PFSK-1 (cell line): ENCODE measurements at regions not wholly inside any gene's neighbourhood (a gene's known extent, or its start where the extent isn't known, plus 50 kb on each side); places are given as distances from the start of the nearest gene placed in this dataset.

Source experiments
- FOXP2 ChIP-seq: optimal IDR thresholded peaks from 2 replicates; pipeline ENCODE3; 2011; ENCODE audit warnings: borderline replicate concordance, control low read depth, inconsistent platforms; ENCODE audit not compliant: insufficient read depth; ENCODE audit errors: extremely low read length, extremely low read depth
- POLR2AphosphoS5 ChIP-seq: IDR thresholded peaks from 2 replicates; pipeline ENCODE4 v1.6.1; 2012; ENCODE audit warnings: low read depth, mild to moderate bottlenecking, control low read depth, low read length, moderate library complexity
- REST ChIP-seq, 2 experiments: IDR thresholded peaks; 2 replicates each; pipeline versions ENCODE4 v1.6.1 to v1.8.0; 2011 to 2012; ENCODE audit warnings: low read depth in 2 of 2, low read length in 2 of 2, control low read depth in 1 of 2, inconsistent platforms in 1 of 2, mild to moderate bottlenecking in 1 of 2, moderate library complexity in 1 of 2; ENCODE audit not compliant: insufficient read depth in 1 of 2
- SIN3A ChIP-seq: IDR thresholded peaks from 2 replicates; pipeline ENCODE4 v1.6.1; 2012; ENCODE audit warnings: mild to moderate bottlenecking, low read length, moderate library complexity, borderline replicate concordance; ENCODE audit not compliant: insufficient read depth
- TAF1 ChIP-seq: IDR thresholded peaks from 2 replicates; pipeline ENCODE4 v1.6.1; 2012; ENCODE audit warnings: low read length, control low read depth, borderline replicate concordance; ENCODE audit not compliant: insufficient read depth

DNA sequence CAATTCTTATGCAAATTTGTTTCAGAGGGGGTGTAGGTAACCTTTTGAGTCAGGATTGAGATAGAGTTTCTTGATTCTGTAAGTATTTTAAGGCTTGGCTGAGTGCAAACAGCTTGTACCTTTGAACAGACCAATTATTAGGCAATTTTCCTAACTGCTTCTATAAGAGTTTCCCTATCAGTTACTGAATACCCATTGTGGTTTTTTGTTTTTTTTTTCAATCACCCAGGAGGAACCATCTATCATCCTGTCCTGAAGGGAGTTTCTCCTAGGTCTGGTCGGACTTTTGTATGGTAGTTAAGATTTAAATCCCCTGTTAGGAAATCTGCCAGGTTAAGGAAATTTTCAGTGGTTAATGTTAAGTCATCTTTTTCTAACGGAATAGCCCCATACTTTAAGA, 319.4 kb upstream of the SLC39A10 start:
- TF ChIP-seq SIN3A (no peak), TAF1 (no peak), POLR2AphosphoS5 (no peak), FOXP2 (no peak), REST (IDR thresholded peaks at IDR 0.05; ENCODE audit: insufficient read depth in 1 of 2, low read depth in 2 of 2, low read length in 2 of 2) (no peak)

DNA sequence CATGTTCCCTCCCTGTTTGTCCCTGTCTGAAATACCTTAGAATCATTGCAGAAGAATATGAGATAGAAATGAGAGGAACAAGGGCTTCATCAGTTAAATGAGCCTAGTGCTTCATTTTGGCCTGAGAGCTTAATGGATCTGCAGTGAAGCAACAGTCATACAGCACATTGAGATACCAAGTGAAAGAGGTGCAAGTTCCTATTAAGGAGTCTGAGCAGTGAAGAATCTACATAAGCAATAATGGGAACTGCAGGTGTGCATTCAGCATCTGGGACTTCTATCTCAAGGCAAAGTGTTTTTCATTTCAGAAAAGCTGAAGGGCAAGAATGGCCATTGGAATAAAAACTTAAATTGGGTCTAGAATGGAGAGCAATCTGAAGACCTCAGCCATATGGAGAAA, 323.2 kb upstream of the SLC39A10 start:
- TF ChIP-seq SIN3A (no peak), FOXP2 (no peak), POLR2AphosphoS5 (no peak), TAF1 (no peak), REST (IDR thresholded peaks at IDR 0.05; ENCODE audit: insufficient read depth in 1 of 2, low read depth in 2 of 2, low read length in 2 of 2) (no peak)

GRCh38 chr2:195331966-195332365, 325.1 kb upstream of the SLC39A10 start:
- TF ChIP-seq TAF1, result no peak
- no peak for TF ChIP-seq POLR2AphosphoS5
- no peak for TF ChIP-seq SIN3A
- no peak for TF ChIP-seq FOXP2
- no peak for TF ChIP-seq REST (IDR thresholded peaks at IDR 0.05; ENCODE audit: insufficient read depth in 1 of 2, low read depth in 2 of 2, low read length in 2 of 2)

GRCh38 chr2:195331129-195331528, 325.9 kb upstream of the SLC39A10 start:
- TF ChIP-seq REST (IDR thresholded peaks at IDR 0.05; ENCODE audit: insufficient read depth in 1 of 2, low read depth in 2 of 2, low read length in 2 of 2), result no peak

DNA sequence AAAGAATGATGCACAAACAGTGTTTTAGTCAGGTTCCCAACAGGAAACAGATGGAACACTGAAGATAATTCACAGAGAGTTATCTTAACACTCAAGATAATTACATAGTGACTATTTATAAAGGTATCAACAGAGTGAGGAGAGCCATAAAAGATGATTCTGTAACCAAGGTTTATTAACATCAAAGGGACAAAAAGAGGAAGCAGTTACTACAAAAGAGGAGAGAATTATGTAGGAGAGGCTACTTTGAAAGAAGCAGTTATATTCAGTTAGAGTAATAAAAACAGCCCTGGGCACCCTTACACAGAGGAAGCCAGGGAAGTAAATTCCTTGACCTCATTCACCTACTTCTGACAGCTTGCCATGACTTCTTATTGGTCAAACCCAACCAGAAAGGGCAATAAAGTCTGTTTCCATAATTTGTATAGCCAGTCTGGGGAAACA, 326.5 kb upstream of the SLC39A10 start:
- TF ChIP-seq TAF1 (no peak), POLR2AphosphoS5 (no peak), REST (IDR thresholded peaks at IDR 0.05; ENCODE audit: insufficient read depth in 1 of 2, low read depth in 2 of 2, low read length in 2 of 2) (no peak), FOXP2 (no peak), SIN3A (no peak)
